ENCODE measurements at regions not wholly inside any gene's neighbourhood (a gene's known extent, or its start where the extent isn't known, plus 50 kb on each side); places are given as distances from the start of the nearest gene placed in this dataset.

GRCh38 chr7:19920166-19920565 is 146.7 kb upstream of the TMEM196 start:
- no peak for TF ChIP-seq EZH2 (IDR thresholded peaks at IDR 0.05; ENCODE audit: borderline replicate concordance, low read length)
- no peak for TF ChIP-seq CTCF (IDR thresholded peaks at IDR 0.05; ENCODE audit: low read length)
